ENCODE measurements at regions not wholly inside any gene's neighbourhood (a gene's known extent, or its start where the extent isn't known, plus 50 kb on each side); places are given as distances from the start of the nearest gene placed in this dataset.
"Not testable (repeated sequence)": the region's sequence is repeated elsewhere in the genome, so short reads cannot be mapped to it uniquely, and the experiment has no call there.

DNA sequence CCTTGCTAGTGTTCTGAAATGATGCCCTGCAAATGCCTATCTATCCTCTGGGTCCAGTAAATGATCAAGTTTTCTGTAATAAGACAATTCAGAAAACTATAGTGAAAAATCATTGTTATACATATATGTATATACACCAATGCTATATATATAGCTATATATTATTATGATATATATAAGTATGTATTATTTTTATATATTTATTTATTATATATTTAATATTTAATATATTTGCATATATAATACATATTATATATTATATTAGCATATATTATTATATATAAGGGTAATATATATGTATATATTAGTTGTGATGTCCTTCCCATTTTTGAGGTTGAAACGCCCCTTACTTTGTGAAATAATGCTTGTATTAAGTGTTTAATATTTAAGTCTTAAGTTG is 181.4 kb upstream of the CACNA2D1 start:
- DNase-seq (ENCODE audit: low read depth) = no peak

DNA sequence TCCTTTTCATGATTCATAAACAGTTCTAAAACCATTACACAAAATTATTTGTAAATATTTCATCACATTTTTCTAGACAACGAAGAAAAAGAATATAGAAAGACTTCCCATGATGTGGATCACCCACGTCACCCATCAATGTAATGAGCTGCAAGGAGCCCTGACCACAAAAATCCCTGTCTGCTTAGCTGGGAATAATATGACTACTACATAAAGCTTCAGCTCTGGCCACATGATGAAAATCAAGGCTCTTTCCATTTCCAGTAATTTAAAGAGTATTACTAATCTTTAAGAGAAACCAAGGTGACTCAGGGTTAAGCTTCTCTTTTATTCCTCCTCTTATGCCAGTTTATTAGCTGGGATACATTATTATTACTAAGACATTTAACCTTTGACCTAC is 180.8 kb upstream of the CACNA2D1 start:
- DNase-seq (ENCODE audit: low read depth) = peak; percentile 96

DNA sequence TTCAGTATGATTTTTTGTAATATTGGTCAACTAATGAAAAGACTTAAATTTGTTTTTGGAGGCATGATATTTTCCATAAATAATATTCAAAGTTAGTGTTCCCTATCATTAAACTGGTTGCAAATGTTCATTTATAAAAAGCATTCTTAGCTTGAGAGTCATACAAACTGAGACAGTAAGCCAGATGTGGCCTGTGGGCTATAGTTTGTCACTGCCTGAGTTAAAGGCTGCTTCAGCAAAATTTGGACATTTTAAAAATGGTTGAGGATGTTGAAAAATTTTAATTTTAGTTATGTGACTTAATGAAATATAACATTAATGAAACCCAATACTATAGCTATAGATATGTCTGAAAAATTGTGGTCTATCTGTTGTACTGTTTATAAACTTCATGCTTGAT is 180.2 kb upstream of the CACNA2D1 start:
- DNase-seq (ENCODE audit: low read depth) = peak; percentile 31

DNA sequence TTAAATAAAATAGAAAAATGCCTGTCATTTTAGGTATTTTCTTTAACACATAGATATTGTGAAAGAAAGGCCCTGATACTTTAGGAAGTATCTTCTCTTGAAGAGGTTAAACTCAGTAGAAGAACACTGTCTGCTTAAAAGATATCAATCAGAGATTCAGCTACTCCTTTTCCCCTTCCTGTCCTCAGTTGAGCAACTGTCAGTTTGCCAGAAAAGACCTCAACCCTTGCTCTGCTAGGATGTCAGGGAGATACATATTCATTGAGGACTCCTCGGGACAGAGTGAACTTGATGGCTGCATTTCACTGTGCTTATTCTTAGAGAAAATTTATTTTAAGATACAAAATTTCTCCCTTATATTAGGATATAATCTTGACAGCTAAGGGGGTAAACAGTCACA is 173.6 kb upstream of the CACNA2D1 start:
- no peak for DNase-seq (ENCODE audit: low read depth)

DNA sequence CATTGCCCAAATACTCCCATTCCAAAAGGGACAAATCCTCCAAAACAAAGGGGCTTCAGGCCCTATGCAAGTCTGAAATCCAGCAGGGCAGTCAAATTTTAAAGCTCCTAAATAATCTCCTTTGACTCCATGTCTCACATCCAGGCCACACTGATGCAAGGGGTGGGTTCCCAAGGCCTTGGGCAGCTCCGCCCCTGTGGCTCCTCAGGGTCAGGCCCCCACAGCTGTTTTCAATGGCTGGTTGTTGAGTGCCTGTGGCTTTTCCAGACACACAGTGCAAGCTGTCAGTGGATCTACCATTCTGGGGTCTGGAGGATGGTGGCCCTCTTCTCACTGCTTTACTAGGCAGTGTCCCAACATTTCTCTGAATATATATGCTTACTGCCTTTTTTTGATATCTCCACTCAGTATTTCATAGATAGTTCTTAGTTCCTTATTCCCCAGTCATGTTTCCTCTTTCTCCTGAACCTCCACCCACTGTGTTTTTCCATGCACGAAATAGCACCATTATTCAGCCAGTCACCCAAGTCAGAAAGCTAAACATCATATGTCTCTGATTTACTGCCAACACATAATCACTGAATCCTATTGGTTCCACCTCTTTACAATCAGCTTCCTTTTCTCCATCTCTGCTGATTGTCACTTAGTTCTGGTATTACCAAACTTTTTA is 172.6 kb upstream of the CACNA2D1 start:
- DNase-seq (ENCODE audit: low read depth) = no peak

DNA sequence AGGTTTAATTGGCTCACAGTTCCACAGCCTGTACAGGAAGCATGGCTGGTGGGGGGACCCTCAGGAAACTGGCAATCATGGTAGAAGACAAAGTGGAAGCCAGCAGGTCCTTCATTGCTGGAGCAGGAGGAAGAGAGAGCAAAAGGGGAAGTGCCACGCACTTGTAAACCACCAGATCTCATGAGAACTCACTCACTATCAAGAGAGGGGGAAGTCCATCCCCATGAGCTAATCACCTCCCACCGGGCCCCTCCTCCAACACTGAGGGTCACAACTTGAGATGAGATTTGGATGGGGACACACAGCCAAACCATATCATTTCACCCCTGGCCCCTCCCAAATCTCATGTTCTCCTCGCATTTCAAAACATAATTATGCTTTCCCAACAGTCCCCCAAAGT is 171.9 kb upstream of the CACNA2D1 start:
- no peak for DNase-seq (ENCODE audit: low read depth)

- DNase-seq (ENCODE audit: low read depth) = no peak
These were observed 166.2 kb upstream of the CACNA2D1 start for GRCh38 chr7:82609746-82610145.

GRCh38 chr7:82605247-82605864 is 161.8 kb upstream of the CACNA2D1 start:
- DNase-seq (ENCODE audit: low read depth) = peak; percentile 54

DNA sequence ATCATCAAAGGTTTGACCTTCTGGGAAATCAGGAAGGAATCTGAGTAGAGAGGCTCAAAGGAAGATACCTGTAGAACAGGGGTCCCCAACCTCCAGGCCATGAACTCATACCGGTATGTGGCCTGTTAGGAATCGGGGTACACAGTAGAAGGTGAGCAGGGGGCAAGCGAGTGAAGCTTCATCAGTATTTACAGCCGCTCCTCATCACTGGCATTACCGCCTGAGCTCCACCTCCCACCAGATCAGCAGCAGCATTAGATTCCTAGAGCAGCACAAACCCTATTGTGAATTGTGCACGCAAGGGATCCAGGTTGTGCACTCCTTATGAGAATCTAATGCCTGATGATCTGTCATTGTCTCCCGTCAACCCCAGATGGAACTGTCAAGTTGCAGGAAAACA is 158.5 kb upstream of the CACNA2D1 start:
- DNase-seq (ENCODE audit: low read depth) = no peak

DNA sequence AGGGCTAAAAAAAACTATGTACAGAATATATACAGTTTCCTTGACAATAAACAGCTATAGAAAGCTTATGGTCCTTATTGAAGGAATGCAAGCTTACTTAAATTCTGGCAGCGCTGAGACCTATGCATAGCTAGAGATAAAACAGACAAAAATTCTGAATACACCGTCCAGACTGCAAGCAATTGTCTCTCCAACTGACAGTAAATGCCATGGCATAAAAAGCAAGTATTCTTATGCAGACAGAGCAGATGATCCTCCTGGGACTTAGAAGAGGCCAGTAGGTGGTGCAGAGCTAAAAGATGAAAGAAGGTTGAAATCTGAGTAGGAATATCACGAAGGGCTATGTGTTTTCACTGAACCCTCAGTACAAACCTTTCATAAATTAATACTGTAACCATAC is 157.0 kb upstream of the CACNA2D1 start:
- DNase-seq (ENCODE audit: low read depth) = peak; percentile 22

GRCh38 chr7:82599895-82600294 is 156.3 kb upstream of the CACNA2D1 start:
- DNase-seq (ENCODE audit: low read depth) = no peak

DNA sequence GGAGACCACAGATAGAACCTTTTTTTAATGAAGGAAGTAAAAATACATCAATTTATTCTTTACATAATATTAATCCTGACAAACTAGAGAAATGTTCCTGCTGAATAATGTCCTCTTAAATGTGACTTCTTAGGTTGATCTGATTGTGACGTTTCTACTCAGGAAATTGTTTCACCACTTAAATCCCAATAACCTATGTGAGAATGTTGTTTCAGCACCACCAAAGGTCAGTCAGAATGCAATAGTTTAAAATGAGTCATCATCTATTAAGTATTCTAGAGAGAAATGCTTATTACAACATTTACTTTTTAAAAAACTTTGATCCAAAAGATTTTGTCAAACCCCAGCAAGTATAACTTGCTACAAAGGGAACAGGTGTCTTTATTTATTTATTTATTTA is 155.4 kb upstream of the CACNA2D1 start:
- peak; percentile 92 for DNase-seq (ENCODE audit: low read depth)

DNA sequence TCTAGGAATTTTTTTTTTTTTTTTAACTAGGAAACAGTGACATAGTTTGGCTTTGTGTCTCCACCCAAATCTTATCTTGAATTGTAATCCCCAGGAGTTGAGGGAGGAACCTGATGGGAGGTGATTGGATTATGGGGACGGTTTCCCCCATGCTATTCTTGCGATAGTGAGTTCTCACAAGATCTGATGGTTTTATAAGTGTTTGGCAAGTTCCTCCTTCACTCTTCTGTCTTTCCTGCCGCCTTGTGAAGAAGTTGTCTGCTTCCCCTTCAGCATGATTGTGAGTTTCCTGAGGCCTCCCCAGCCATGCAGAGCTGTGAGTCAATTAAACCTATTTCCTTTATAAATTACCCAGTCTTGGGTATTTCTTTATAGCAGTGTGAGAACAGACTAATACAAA is 152.2 kb upstream of the CACNA2D1 start:
- not testable (repeated sequence) for DNase-seq (ENCODE audit: low read depth)

GRCh38 chr7:82595176-82595575 is 151.6 kb upstream of the CACNA2D1 start:
- DNase-seq (ENCODE audit: low read depth) = peak; percentile 44

DNA sequence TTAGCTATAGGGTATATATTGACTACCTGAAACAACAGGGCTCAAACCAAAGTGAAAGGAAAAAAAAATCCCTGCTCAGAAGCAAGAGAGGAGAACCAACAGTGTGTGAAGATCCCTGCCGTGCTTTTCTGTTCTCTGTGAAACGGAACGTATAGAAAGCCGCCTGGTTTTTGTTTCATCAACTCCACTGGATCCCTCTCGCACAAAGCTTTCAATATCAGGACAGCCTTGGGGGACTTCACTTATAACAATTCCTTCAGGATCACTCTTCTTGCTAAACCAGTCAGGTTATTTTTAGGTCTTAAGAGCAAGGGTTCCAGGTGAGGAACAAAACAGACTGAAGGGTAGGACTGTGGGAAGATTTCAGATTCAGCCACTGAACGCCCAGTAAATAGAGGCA is 151.1 kb upstream of the CACNA2D1 start:
- DNase-seq (ENCODE audit: low read depth) = peak; percentile 3

DNA sequence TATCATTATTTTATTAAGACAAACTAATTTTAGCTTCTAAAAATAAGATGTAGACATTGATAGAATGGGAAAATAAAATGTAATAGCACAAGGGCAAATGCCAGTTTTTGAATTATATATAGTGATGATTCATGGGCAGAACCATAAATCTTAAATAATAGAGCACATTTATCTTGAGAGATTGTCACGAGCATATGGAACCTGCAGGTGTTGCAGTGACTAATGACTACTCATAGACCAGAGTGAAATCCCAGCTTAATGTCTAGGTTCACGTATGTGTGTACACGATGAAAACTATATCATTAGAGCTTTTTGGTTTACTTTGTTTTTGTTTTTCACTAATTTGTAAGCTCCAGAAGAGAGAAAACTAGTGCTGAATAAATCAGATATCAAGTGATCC is 150.2 kb upstream of the CACNA2D1 start:
- no peak for DNase-seq (ENCODE audit: low read depth)

- DNase-seq (ENCODE audit: low read depth) = no peak
These were observed 148.8 kb upstream of the CACNA2D1 start for GRCh38 chr7:82592416-82592815.

DNA sequence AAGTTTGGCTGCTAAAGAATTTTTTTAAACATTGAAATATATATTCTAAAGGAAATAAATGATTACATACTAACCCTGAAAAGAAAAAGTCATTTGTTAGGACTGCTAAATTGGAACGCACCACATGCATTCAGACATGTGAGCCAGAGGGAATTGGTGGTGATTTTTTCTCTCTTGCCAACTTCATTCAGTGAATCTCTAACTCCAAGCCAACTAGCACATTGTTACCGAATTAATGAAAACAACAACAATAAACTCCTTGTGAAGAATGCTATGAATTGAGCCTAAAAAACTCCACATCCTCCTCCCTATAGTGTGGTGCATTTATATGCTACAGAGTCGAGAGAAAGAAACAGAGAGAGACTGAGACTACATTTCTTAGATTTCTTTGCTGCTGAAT is 135.5 kb upstream of the CACNA2D1 start:
- no peak for DNase-seq (ENCODE audit: low read depth)

GRCh38 chr7:82578430-82578829 is 134.9 kb upstream of the CACNA2D1 start:
- DNase-seq (ENCODE audit: low read depth) = no peak

GRCh38 chr7:82572195-82572880 is 128.8 kb upstream of the CACNA2D1 start:
- DNase-seq (ENCODE audit: low read depth) = peak; percentile 81

GRCh38 chr7:82571047-82571446 is 127.5 kb upstream of the CACNA2D1 start:
- DNase-seq (ENCODE audit: low read depth) = not testable (repeated sequence)

GRCh38 chr7:82567841-82568240 is 124.3 kb upstream of the CACNA2D1 start:
- no peak for DNase-seq (ENCODE audit: low read depth)

DNA sequence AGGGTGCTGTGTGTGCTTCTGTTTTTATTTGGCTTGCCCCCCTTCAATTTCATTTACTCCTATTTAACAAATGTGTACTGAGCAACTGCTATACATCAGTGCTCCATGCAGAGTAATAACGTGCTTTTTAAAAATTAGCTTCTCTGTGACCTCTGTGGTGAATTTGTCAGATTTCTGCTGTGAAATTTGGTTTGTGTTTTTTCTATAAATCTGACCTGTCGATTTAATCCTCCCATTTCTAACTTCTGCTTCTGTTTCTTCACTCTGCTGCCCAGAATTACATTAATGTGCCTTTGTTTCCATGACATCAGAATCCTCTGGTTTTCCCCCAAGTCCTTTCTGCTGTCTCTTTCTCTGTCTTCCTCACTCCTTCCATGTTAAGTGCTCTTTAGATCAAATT is 123.8 kb upstream of the CACNA2D1 start:
- DNase-seq (ENCODE audit: low read depth) = no peak

- no peak for DNase-seq (ENCODE audit: low read depth)
These were observed 123.2 kb upstream of the CACNA2D1 start for GRCh38 chr7:82566752-82567151.
